Activated T-cell treated with anti-CD3 and anti-CD28 coated beads, Interleukin-2, amount 50 U/mL, for 48 hours (primary cell): ENCODE measurements at regions not wholly inside any gene's neighbourhood (a gene's known extent, or its start where the extent isn't known, plus 50 kb on each side); places are given as distances from the start of the nearest gene placed in this dataset.

Experiments
- DNase-seq, 2 experiments: peaks; one replicate each; pipeline ENCODE4 v3.0.0-alpha.2; 2020

DNA sequence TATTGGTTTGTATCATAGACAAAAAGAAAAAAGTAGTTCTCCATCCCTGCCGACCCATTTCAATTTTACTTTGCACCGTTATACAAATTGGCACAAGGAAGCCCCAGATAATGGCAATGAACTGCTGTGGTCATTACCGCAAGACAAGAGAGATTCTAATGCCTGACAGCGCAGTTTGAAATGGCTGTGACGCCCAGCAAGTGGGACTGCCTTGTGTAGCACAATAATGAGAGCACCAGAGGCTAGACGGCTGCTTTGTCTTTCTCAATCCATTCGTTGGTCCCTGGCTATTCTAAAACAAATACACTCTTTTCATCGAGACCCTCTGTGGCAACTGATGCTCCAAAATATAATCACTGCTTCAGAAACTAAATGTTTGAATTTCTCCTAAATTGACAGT lies 192.4 kb upstream of the NEIL3 start:
- DNase-seq, result no peak

GRCh38 chr4:177118596-177118995 lies 191.1 kb upstream of the NEIL3 start:
- DNase-seq, result no peak

DNA sequence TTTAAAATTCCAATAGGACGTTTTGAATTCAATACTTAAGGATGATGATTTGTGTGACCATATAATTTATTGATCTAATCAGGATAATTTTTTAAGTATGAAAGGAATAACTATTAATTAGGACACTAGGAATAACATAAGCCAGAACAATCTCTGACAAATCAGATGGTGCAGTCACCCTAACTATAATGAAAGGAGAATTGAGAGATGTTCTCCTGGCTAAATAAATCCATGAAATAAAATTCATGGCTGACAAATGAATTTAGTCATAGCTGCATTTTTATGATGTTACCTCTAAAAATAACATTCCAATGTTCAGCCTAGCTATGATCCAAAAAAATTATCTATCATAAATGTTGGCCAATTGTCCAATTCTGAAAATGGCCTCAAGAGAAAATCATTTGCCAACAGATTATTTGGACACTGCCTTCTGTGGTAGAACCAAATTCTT lies 190.6 kb upstream of the NEIL3 start:
- DNase-seq, result no peak

DNA sequence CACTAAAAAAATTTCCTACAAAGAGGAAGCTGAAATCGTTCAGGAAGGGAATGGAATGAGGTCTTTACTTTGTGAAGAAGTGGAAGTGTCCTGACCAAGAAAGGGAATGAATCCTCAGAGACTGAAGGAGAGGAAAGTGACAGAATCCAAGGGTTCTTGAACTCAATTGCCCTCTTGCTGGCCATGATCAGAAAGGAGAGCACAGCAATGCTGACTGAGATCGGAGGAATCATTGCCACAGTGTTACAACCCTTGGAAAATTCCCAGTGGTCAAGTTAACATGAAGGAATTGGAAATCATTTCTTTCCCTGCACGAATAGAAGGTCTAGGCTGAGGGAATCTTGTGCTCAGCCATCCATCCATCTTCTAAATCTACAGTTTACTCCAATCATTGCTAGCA lies 190.0 kb upstream of the NEIL3 start:
- no peak for DNase-seq

DNA sequence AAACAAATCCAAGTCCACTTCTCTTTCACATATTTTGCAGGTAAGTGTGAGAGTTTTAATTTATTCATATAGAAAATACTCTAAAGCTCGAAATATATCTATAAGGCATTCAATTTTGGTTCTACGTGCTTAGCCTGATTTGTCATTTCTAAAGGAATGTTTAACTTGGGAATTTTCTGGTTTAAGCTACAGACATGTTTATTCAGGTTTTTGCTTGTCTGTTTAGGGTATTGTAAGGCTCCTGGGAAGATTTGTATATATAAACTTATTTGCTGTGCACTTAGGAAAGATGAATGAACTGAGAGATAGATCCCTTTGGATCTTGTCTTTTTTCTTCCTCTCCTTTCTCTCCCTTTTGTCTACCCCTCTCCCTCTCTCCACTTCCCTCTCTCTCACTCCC lies 185.9 kb upstream of the NEIL3 start:
- DNase-seq, result no peak

DNA sequence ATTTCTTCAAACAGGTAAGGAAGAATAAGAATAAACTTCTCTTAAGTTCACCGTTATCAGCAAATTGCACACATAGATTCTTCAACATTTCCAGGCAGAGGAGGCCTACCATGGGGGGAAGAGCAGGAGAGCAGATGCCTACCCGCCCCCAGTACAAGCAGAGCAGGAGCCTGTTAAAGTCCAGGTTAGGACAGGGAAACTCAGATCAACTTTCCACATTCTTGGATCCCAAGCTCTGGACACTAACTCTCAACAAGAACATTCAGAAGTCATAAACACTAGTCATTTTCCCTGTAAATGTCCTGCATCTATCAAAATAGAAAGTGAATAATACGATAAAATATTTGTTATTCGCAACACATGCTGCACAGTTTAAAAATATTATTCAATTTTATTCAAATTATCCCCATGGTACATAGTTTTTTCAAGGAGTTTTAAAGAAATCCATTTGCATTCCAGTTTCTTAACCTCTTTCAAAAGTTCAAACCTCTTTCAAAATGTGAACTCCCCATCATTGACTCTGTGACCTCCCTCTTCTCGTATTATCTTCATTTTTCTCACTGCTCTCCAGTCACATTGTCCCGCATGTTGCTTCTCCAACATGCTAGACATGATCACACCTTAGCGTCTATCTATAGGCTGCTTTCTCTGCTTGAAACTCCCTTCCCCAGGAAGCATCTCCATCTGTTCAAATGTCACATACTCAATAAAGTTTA lies 185.2 kb upstream of the NEIL3 start:
- no peak for DNase-seq

- no peak for DNase-seq
Observed at GRCh38 chr4:177125656-177126055, 184.0 kb upstream of the NEIL3 start.

- no peak for DNase-seq
Observed at GRCh38 chr4:177127658-177128057, 182.0 kb upstream of the NEIL3 start.

DNA sequence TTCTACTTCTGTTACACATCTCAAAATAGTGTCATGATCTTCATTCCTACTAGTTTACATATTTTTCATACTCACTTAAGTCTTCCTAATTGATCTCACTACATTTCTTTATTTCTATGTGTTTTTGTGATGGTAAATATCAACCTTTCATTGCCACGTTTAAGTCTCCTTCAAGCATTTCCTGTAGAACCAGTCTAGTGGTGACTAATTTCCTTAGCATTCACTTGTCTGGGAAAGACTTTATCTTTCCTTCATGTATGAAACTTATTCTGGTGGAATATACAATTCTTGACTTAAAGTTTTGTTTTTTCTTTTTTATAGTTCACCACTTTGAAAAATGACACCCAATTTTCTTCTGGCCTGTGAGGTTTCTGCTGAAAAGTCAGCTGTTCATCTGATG lies 181.4 kb upstream of the NEIL3 start:
- DNase-seq, result no peak

DNA sequence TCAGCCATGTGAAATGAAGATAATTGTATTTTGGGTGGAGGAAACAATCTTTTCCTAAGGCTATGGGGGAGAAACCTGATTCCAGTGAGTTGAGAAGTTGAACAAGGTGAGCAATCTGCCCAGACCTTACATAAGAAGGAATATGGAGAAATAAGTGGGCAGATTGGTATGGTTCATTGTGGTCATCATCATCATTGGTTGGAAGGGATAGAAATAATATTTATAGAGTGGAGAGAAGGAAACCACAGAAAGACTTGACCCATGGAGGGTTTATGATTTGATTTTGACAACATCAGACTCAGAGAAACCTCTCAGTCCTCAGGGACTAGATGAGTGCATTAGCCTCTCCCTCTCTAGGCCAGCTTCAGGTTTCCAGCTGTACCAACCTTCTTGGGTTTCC lies 177.9 kb upstream of the NEIL3 start:
- DNase-seq, result no peak

GRCh38 chr4:177147668-177148067 lies 162.0 kb upstream of the NEIL3 start:
- no peak for DNase-seq

DNA sequence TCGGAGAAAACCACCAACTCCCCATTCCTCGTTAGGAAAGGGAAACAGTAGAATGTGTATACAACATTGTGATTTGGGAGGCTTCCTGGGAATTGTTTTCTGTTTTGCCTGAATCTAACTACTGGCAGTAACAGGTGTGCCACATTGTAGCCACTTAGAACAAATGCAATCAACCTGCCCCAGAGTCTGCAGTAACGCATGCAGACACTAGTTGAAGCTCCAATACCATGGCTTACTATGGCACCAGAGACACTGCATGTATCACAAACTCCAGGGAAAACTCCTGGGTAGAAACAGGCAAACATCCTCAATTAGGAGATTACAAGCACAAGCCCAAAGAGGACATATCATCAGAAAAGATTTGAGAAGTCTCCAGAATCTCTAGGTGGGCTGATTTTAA lies 154.2 kb upstream of the NEIL3 start:
- DNase-seq, result no peak

DNA sequence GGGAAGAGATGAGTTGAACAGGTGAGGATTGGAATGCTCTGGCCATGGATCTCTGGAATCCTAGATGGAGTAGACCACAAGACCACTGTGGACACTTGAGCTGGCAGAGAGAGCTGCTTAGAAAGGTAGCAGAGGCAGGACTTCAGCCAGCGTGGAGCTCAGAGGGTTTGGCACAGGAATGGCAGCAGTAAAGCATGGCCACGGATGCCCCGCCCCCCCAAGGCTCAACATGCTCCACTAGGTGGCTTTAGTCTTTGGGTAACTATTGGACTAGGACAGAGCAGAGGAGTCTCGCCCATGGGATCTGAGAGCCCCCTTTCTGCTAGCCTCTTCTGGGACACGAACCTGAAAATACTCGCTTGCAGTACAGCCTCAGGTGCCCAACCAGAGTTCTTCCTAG lies 150.1 kb upstream of the NEIL3 start:
- DNase-seq, result no peak

GRCh38 chr4:177161781-177162180 lies 147.9 kb upstream of the NEIL3 start:
- DNase-seq, result no peak

DNA sequence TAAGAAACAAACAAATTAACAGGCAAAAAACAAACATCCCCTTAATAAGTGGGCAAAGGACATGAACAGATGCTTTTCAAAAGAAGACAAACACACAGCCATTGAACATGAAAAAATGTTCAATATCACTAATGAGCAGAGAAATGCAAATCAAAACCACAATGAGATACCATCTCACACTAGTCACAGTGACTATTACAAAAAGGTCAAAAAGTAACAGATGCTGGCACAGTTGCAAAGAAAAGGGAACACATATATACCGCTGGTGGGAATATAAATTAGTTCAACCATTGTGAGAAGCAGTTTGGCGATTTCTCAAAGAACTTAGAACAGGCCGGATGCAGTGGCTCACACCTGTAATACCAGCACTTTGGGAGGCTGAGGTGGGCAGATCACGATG lies 146.1 kb upstream of the NEIL3 start:
- DNase-seq, result no peak

GRCh38 chr4:177171588-177171987 lies 138.1 kb upstream of the NEIL3 start:
- DNase-seq, result no peak

- DNase-seq, result no peak
Observed at GRCh38 chr4:177175473-177175872, 134.2 kb upstream of the NEIL3 start.

- DNase-seq, result no peak
Observed at GRCh38 chr4:177177541-177178081, 132.1 kb upstream of the NEIL3 start.

DNA sequence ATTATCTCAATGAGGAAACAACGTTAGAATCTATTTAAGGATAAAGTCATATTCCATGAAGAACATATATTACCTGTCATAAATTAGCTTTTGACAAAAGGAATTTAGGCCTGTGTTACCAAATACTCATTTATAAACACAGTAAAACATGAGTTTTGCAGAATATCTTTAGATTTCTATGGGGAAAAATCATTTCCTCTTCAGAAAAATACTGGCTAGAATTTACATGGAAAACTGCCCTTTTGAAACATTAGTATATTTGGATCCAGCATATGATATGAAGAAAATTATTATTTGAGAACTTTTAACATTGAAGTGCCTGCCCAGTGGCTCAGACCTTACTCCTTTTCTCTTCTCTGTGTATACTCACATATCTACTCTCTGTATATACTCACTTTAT lies 131.4 kb upstream of the NEIL3 start:
- no peak for DNase-seq

DNA sequence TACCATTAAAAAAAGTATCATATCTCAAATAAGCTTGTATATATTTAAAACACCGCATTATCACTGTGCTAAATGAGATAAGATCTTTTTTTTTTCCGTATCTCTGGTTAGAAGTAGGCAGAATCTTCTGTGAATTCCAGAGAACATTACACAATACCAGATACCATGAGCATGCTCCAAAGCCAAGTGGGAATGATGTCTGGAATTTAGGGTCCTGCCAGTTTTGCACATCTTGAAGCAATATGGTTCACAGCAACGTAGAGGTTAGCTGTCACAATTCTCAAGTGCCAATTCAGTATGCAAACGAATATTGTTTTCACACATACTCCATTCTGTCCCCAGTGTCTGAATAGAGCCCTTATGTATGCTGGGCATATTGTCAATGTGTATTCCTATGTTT lies 127.5 kb upstream of the NEIL3 start:
- DNase-seq, result no peak

DNA sequence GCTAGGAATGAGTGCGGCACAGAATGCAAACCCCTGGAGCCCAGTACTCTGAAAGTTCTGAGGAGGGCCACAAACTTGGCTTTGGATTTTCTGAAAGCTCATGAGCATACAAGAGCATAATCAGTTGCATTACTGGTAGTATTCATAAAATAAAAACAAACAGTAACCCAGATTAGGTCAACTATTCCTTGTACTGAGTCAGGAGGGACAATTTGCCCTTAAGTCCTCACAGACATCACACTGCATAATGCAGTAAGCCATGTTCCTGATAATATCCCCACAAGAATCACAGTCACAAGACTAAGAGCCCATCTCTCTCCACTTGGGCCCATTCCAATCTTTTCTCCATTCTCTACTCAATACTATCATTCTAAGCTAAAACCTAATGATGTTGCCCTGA lies 126.9 kb upstream of the NEIL3 start:
- no peak for DNase-seq

DNA sequence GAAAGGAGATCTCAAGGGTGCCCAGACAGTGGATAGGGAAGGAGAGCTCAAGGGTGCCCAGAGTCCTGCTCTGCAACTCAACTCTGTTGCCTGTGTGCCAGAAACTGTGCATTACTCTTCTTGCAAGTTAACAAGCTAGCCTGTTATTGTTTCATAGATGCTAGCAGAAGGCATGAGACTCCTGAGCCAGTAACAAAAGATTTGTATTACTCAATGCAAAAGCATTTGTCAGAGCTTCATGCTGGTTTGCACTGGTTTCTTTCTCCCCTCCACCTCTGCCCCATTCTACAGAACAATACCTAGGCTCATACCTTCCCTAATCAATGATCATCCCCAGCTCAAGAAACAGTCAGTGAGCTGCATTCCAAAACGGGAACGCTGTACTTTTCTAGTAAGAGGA lies 124.5 kb upstream of the NEIL3 start:
- no peak for DNase-seq

- no peak for DNase-seq
Observed at GRCh38 chr4:177185579-177185978, 124.1 kb upstream of the NEIL3 start.

GRCh38 chr4:177187371-177187770 lies 122.3 kb upstream of the NEIL3 start:
- DNase-seq, result no peak

DNA sequence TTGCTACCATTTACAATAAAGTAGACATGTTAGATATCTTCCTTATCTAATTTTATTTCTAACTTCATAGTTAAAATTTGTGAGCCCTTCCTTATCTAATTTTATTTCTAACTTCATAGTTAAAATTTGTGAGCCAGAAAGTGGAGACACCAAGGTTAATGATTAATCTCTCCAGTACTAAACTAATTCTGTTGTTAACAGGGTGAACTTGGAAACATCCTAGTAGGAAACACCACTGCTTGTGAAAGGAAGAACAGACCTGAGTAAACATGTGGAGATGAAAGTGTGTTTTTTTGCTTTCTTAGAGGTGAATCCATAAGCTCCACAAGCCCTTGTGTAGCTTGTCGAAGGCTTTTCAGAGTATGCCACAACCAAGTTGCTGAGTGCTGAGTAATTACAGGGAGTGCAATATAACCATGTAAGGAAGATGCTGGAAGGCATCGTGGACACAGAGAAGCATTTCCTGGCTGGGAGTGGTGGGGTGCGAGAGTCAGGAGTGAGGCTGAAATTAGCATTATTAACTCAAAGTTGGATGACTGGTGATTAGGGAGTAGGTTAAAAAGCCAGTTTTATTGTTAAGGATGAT lies 118.6 kb upstream of the NEIL3 start:
- DNase-seq, result no peak
